ENCODE measurements at regions not wholly inside any gene's neighbourhood (a gene's known extent, or its start where the extent isn't known, plus 50 kb on each side); places are given as distances from the start of the nearest gene placed in this dataset.

DNA sequence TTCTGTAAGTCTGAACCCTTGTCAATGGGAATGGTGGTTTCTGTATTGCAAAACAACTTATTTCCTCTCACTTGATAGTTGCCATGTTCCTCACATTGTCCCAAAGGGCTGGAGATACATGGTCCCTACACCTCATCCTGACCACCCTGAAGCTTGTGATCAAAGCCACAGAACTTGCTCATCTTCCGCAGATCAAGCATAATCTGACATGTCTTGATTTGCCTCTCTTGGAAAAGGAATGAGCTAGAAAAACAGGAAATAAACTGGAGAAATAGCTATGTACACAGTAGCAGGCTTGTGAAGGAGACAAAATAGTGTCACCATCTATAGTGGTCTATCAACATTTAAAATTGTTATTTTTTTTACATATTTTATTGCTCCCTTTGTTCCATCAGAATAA, 871.9 kb upstream of the C9orf72 start:
- no peaks in the 10 kb centered on the region for H3K79me1 ChIP-seq (ENCODE audit: low read depth, low read length)
- WGBS, 2 experiments (ENCODE audit: extremely low coverage in 1 of 2, insufficient coverage in 1 of 2, insufficient read length in 1 of 2, insufficient replicate concordance in 2 of 2, low coverage in 1 of 2, low lambda C conversion rate in 2 of 2, missing lambda C conversion rate in 1 of 2) = 83% methylated on average over 1 of the region's 1 CpG; no CpG with 5 or more reads in 1 of the 2 experiments
- H4K20me1 ChIP-seq (replicated peaks in 1 of 2; ENCODE audit: control insufficient read depth in 1 of 2, insufficient read depth in 2 of 2, low read length in 2 of 2) = no peaks in the 10 kb centered on the region
- H3K27me3 ChIP-seq (replicated peaks in 1 of 4; ENCODE audit: control insufficient read depth in 3 of 4, extremely low read depth in 1 of 4, insufficient read depth in 3 of 4, low read length in 3 of 4) = no peaks in the 10 kb centered on the region
- H2BK120ac ChIP-seq (replicated peaks; ENCODE audit: low read depth, low read length) = no peak overlapping the region
- no peak overlapping the region for H4K5ac ChIP-seq (ENCODE audit: insufficient read length, low read depth, low read length)
- no peak for FAIRE-seq
- POLR2A ChIA-PET (ENCODE audit: partially characterized antibody) = no interaction called here
- H3K23me2 ChIP-seq (ENCODE audit: low read depth, low read length) = no peaks in the 10 kb centered on the region
- no peak overlapping the region for H3K23ac ChIP-seq (ENCODE audit: insufficient read length)
- no peaks in the 10 kb centered on the region for H3K79me2 ChIP-seq (ENCODE audit: control insufficient read depth in 1 of 2, insufficient read depth in 2 of 2, low read length in 2 of 2)
- H2BK5ac ChIP-seq (ENCODE audit: low read depth, low read length) = no peak overlapping the region
- no peak overlapping the region for H3K27ac ChIP-seq (ENCODE audit: low read depth, low read length)
- no peak overlapping the region for H3K4ac ChIP-seq (replicated peaks; ENCODE audit: insufficient read length, low read depth, low read length)
- H3K9ac ChIP-seq (replicated peaks in 1 of 4; ENCODE audit: extremely low read depth in 1 of 4, low read depth in 3 of 4, low read length in 3 of 4) = no peak overlapping the region
- H2BK12ac ChIP-seq (ENCODE audit: low read depth, low read length) = no peak overlapping the region
- H4K91ac ChIP-seq (replicated peaks; ENCODE audit: insufficient read length, low read length) = no peak overlapping the region
- H3K9me3 ChIP-seq (ENCODE audit: insufficient read depth in 2 of 2, low read depth in 1 of 2, low read length in 1 of 2) = no peaks in the 10 kb centered on the region
- no peak overlapping the region for H2BK15ac ChIP-seq (ENCODE audit: low read length)
- no peak overlapping the region for H2AK5ac ChIP-seq (ENCODE audit: low read depth, low read length)
- H2BK20ac ChIP-seq (ENCODE audit: low read length) = no peak overlapping the region
- no peaks in the 10 kb centered on the region for H3K36me3 ChIP-seq (ENCODE audit: control insufficient read depth in 2 of 4, insufficient read depth in 4 of 4, low read length in 3 of 4)
- no peak overlapping the region for H3K4me2 ChIP-seq (ENCODE audit: insufficient read depth in 1 of 2, low read depth in 2 of 2, low read length in 2 of 2)
- CTCF ChIA-PET (ENCODE audit: partially characterized antibody) = no interaction called here
- no peak overlapping the region for H3K18ac ChIP-seq (ENCODE audit: extremely low read depth, low read length)
- no peak overlapping the region for H4K8ac ChIP-seq (ENCODE audit: extremely low read depth, insufficient read depth, low read length)
- H3K4me1 ChIP-seq (replicated peaks in 1 of 4; ENCODE audit: control insufficient read depth in 3 of 4, insufficient read depth in 4 of 4, low read length in 3 of 4) = no peaks in the 10 kb centered on the region
- no peak overlapping the region for H3K14ac ChIP-seq (ENCODE audit: insufficient read length)
- H3K4me3 ChIP-seq (ENCODE audit: extremely low read depth in 1 of 4, insufficient read depth in 2 of 4, low read depth in 3 of 4, low read length in 4 of 4) = no peak overlapping the region
- no peak for DNase-seq (ENCODE audit: low read depth in 1 of 2, low spot score in 2 of 2)
- no peak overlapping the region for H3K56ac ChIP-seq (replicated peaks; ENCODE audit: insufficient read length, low read depth, low read length)
- TF ChIP-seq, protein P1, sequence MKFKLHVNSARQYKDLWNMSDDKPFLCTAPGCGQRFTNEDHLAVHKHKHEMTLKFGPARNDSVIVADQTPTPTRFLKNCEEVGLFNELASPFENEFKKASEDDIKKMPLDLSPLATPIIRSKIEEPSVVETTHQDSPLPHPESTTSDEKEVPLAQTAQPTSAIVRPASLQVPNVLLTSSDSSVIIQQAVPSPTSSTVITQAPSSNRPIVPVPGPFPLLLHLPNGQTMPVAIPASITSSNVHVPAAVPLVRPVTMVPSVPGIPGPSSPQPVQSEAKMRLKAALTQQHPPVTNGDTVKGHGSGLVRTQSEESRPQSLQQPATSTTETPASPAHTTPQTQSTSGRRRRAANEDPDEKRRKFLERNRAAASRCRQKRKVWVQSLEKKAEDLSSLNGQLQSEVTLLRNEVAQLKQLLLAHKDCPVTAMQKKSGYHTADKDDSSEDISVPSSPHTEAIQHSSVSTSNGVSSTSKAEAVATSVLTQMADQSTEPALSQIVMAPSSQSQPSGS (IDR thresholded peaks at IDR 0.05; ENCODE audit: low read length) = no peak
- TF ChIP-seq GTF2F1 (IDR thresholded peaks at IDR 0.05; ENCODE audit: borderline replicate concordance, low read depth, low read length) (no peak), CBX5 (IDR thresholded peaks at IDR 0.05; ENCODE audit: low read depth, low read length) (no peak), ASH2L (IDR thresholded peaks at IDR 0.05; ENCODE audit: low read length) (no peak), SIRT6 (IDR thresholded peaks at IDR 0.05; ENCODE audit: low read length) (no peak), RNF2 (IDR thresholded peaks at IDR 0.05; ENCODE audit: borderline replicate concordance, low read depth, low read length, missing control alignments, poor library complexity, severe bottlenecking) (no peak), TEAD4 (IDR thresholded peaks at IDR 0.05; ENCODE audit: low read depth, low read length) (no peak), HDAC6 (IDR thresholded peaks at IDR 0.05; ENCODE audit: low read depth, low read length) (no peak), BCL11A (IDR thresholded peaks at IDR 0.05; ENCODE audit: low read depth in 2 of 2, low read length in 2 of 2) (no peak), TBP (IDR thresholded peaks at IDR 0.05; ENCODE audit: low read depth, low read length) (no peak)
- H2AFZ ChIP-seq (ENCODE audit: low read length) = no peak overlapping the region
